Heart left ventricle (tissue), 13 donors: ENCODE measurements at regions not wholly inside any gene's neighbourhood (a gene's known extent, or its start where the extent isn't known, plus 50 kb on each side); places are given as distances from the start of the nearest gene placed in this dataset.

Source experiments
- CTCF ChIP-seq, 12 donors: fragments of 200-600 bp; sonication (generic) in 4 of 12; IDR thresholded peaks; one replicate each; pipeline versions ENCODE4 v1.5.0 to v1.8.0; 2018 to 2022; ENCODE audit warnings: antibody characterized with exemption in 12 of 12, mild to moderate bottlenecking in 5 of 12
- POLR2A ChIP-seq, 2 donors: fragments of 450-650 bp; IDR thresholded peaks; one replicate each; pipeline ENCODE4 v1.6.1; 2017; ENCODE audit warnings: antibody characterized with exemption in 2 of 2, mild to moderate bottlenecking in 2 of 2, moderate library complexity in 2 of 2
- donor health status: ischemic (EF 13 %, LVEDD 7.1; RV severe dilation, severe dysfunction).
- donor health status: DM: no; HTN: yes; CAD: no.
- donor health status: DM: no; HTN: no; CAD: no.
- donor health status: ischemic (EF 25% LVEDD 6.9; RV normal size, moderate dysfunction).
- donor health status: ischemic (EF 25% LVEDD 5.7; RV mildly dilated, moderate dysfunction).
- donor health status: ischemic (EF 35%, LVEDD 5.7; RV mildly dilated, moderate dysfunction).
- donor health status: nonischemic (EF 11% LVEDD 7.7; RV severe dilation, severe dysfunction).
- donor health status: DM: yes; HTN: yes; CAD: no.
- donor health status: PGD.
- donor health status: ischemic (EF 29% LVEDD 5.4; RV normal size, mild dysfunction).
- donor health status: nonischemic (EF 23%, LVEDD 6.1; RV moderate dilation, normal function).

- no peak for TF ChIP-seq CTCF (IDR thresholded peaks at IDR 0.05)
- TF ChIP-seq POLR2A (IDR thresholded peaks at IDR 0.05): no peak
Measured at GRCh38 chr10:70942125-70942524, 53.8 kb upstream of the PCBD1 start.
